Skeletal muscle tissue (tissue), 3 donors: ENCODE measurements at regions not wholly inside any gene's neighbourhood (a gene's known extent, or its start where the extent isn't known, plus 50 kb on each side); places are given as distances from the start of the nearest gene placed in this dataset.

ENCODE experiments used
- H3K27ac ChIP-seq: one replicate; pipeline ENCODE4 v1.7.0; 2013; ENCODE audit warnings: mild to moderate bottlenecking, low read depth, low read length, inconsistent platforms
- H3K27me3 ChIP-seq, 3 donors: one replicate each; pipeline ENCODE4 v1.7.0; 2013; ENCODE audit warnings: low read length in 3 of 3; ENCODE audit not compliant: control insufficient read depth in 3 of 3, insufficient read depth in 3 of 3
- H3K36me3 ChIP-seq, 3 donors: one replicate each; pipeline ENCODE4 v1.7.0; 2013; ENCODE audit warnings: low read length in 3 of 3; ENCODE audit not compliant: control insufficient read depth in 3 of 3, insufficient read depth in 3 of 3
- H3K4me1 ChIP-seq, 3 donors: one replicate each; pipeline ENCODE4 v1.7.0; 2013; ENCODE audit warnings: low read length in 3 of 3, mild to moderate bottlenecking in 3 of 3; ENCODE audit not compliant: control insufficient read depth in 3 of 3, insufficient read depth in 3 of 3
- H3K4me3 ChIP-seq, 3 donors: one replicate each; pipeline ENCODE4 v1.7.0; 2013; ENCODE audit warnings: low read length in 3 of 3
- H3K9ac ChIP-seq, 3 donors: one replicate each; pipeline ENCODE4 v1.7.0; 2013; ENCODE audit warnings: low read length in 3 of 3, mild to moderate bottlenecking in 3 of 3, moderate library complexity in 2 of 3, low read depth in 1 of 3
- H3K9me3 ChIP-seq, 3 donors: one replicate each; pipeline ENCODE4 v1.7.0; 2013; ENCODE audit warnings: low read length in 3 of 3; ENCODE audit not compliant: control insufficient read depth in 3 of 3
- donor health status: Osteomylitis.

DNA sequence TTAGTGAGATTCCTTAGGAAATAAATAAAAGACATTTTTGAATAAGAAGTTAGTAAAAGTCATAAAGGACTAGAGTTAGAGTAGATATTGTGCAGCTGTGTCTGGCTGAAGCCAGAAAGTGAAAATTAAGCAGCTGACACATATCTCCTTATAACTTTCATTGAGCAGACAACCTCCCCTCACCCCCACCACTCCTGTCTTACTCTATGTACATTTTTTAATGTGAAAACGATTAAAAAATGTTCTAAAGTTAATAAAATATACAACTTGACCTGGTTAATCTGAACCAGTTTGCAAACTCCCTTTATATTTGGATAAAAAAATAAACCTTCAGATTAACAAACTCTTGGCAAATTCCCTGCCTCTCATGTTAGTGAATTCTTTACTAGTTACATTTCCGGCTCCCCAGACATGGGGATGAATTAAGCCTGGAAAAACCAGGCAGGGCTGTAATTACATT lies 462.8 kb downstream of the MEIS1 start:
- Histone ChIP-seq H3K4me1 (peaks cover 0 to 4% (median 2%) of the 10 kb centered on the region in 3 donors), H3K27me3 (no peaks in the 10 kb centered on the region), H3K27ac (no peak overlapping the region), H3K9ac (no peak overlapping the region), H3K4me3 (no peak overlapping the region), H3K36me3 (no peaks in the 10 kb centered on the region), H3K9me3 (no peaks in the 10 kb centered on the region)

DNA sequence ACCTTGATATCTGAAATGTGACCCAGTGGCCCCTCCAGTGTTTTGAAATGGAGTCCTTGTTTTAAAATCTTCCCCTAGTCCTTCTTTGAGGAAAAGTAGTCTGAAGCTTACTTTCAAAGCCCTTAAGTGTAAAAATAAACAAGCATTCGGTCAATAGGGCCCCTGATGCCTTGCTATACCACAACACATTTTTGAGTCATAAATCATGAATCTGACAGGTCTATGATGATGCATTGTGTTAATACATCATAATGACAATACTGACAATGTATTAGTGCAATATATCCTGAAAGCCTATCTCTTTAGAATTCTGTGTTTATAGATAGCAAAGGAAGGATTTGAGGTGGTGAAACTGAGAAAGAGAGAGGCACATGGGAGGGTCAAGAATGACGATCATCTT lies 464.2 kb downstream of the MEIS1 start:
- no peak overlapping the region for H3K27ac ChIP-seq

DNA sequence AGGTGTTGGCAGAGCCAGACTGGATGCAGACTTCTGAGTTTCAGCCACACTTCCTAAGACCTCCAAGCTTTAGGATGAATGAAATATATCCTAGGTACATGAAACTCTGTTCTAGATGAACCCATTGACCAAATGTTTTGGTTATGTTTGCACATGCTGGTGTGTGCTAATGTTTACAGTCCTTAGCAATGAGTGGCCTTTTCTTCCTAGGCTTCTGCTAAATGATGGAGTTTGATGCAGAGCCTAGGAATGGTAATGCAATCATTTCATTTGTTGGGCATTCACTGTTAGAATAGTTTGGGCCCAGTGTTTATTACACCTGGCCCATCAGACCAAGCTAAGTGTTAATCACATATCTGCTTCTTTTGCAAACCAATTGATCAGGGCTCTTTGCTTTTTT lies 464.7 kb downstream of the MEIS1 start:
- no peaks in the 10 kb centered on the region for H3K36me3 ChIP-seq
- no peak overlapping the region for H3K9ac ChIP-seq
- no peak overlapping the region for H3K4me3 ChIP-seq
- H3K4me1 ChIP-seq: peaks cover 0 to 4% (median 2%) of the 10 kb centered on the region in 3 donors
- H3K27me3 ChIP-seq: no peaks in the 10 kb centered on the region
- no peaks in the 10 kb centered on the region for H3K9me3 ChIP-seq
- H3K27ac ChIP-seq: no peak overlapping the region

More for the DNA sequence above, 464.2 kb downstream of the MEIS1 start:
- H3K27me3 ChIP-seq: no peaks in the 10 kb centered on the region
- H3K9ac ChIP-seq: no peak overlapping the region
- H3K9me3 ChIP-seq: no peaks in the 10 kb centered on the region
- peaks cover 0 to 4% (median 2%) of the 10 kb centered on the region in 3 donors for H3K4me1 ChIP-seq
- H3K4me3 ChIP-seq: no peak overlapping the region
- no peaks in the 10 kb centered on the region for H3K36me3 ChIP-seq

DNA sequence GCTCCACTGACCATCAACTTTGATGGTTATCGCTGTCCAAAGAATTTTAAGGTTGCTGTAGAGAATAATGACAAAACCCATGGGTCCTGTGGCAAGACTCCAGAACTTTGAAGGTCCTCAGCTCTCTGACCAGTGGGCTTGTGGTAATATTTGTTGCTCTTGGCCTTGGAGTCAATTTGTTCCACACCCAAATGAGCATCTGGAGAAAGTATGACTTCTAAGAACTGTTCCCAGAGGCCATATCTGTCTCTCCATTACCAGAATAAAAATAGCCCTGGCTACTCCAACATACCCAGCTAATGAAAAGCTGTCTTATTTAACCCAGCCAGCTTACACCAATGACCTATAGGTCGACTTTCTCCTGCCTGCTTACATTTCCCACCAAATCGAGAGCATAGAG lies 466.4 kb downstream of the MEIS1 start:
- Histone ChIP-seq H3K27ac (no peak overlapping the region), H3K9ac (no peak overlapping the region), H3K4me3 (no peak overlapping the region), H3K4me1 (peaks cover 0 to 4% (median 2%) of the 10 kb centered on the region in 3 donors), H3K27me3 (no peaks in the 10 kb centered on the region), H3K9me3 (no peaks in the 10 kb centered on the region), H3K36me3 (no peaks in the 10 kb centered on the region)

DNA sequence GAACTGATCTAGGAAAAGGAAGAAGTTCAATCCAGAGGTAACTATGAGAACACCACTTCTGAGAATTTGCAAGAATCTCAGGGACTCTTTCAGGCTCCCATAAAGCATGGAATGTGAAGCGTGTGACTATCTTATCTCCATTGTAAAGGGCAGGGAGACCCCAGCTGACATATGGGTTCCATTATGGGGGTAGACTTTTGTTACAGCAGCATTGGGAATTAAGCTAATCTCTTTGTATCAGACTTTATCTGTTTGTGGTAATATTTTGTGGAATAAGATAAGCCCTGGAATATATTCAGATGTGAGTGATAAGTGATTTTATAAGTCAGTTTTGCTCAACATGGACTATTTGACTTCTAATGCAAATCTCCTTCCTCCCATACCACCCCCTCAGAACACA lies 468.3 kb downstream of the MEIS1 start:
- no peaks in the 10 kb centered on the region for H3K4me1 ChIP-seq
- H3K27me3 ChIP-seq: no peaks in the 10 kb centered on the region
- H3K27ac ChIP-seq: no peak overlapping the region
- no peaks in the 10 kb centered on the region for H3K36me3 ChIP-seq
- no peaks in the 10 kb centered on the region for H3K9me3 ChIP-seq
- H3K4me3 ChIP-seq: no peak overlapping the region
- H3K9ac ChIP-seq: no peak overlapping the region

DNA sequence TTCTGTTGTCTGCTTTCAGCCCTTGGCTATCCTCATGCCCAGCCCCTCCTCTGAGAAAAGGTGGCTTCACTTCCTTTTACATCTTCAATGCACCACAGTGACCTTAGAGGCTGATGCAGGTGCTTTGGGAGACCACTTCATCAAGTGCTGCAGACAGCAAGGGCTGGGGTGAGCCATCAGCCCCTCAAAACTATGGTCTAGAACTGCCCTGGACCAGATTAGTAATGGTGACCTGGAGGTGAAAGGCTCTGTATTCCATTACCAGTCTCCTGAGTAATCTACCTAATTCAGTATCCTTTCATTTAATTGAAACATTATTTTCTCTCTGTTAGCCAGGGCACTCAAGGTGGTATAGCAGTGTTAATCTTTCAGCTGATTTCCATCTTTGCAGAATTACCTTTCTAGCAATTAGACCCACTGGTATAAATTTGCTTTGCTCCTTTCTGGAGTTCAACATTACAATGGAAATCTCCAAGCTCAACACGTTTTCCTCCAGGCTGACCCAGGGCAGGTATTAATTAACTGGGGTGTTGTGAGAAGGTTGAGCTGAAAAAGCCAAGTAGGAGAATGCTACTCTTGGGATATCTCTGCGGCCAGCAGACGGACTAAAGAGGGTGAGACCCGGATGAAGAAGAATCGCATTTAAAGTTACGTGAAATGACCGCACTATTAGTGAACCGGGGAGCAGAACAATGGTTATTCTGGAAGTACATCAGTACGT lies 469.0 kb downstream of the MEIS1 start:
- Histone ChIP-seq H3K27ac (no peak overlapping the region), H3K4me1 (no peaks in the 10 kb centered on the region), H3K9ac (no peak overlapping the region), H3K4me3 (no peak overlapping the region), H3K9me3 (no peaks in the 10 kb centered on the region), H3K36me3 (no peaks in the 10 kb centered on the region), H3K27me3 (no peaks in the 10 kb centered on the region)

DNA sequence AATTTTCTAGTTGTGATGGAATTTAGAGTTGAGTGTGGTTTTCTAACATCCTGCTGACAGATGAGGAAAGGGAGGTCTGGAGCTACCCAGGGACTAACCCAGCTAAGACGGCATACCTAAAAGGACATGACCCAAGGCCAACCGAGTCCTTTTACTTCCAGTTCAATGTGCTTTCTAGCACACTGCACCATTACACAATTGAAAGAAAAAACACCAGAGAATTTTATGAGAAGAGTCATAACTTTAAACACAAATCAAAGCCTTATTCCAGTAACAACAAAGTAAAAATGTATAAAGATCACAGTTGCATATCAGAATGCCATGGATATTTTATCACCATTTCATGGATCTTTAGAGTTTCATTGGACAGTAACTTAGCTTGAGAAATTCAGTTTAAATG lies 480.3 kb downstream of the MEIS1 start:
- H3K27me3 ChIP-seq: no peaks in the 10 kb centered on the region
- no peak overlapping the region for H3K4me3 ChIP-seq
- H3K36me3 ChIP-seq: no peaks in the 10 kb centered on the region
- no peaks in the 10 kb centered on the region for H3K9me3 ChIP-seq
- H3K27ac ChIP-seq: no peak overlapping the region
- no peaks in the 10 kb centered on the region for H3K4me1 ChIP-seq
- no peak overlapping the region for H3K9ac ChIP-seq

DNA sequence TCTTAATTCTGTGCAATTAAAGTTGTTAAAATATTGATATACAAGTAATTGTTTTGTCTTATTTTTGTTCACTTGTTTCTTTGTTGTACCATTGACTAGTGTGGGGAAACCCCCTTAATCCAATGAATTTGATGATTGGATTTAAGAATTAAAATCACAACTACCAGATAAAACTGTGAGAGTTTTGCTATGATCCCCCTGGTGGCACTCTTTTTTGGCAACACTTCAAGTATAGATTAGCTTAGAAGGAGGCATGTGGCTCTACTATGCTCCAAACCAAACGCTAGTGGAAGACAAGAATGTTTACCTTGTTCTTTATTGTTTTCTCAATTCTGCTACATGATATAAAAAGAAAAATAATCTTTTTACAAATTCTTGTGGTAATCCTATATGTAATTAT lies 477.8 kb upstream of the ETAA1 start:
- Histone ChIP-seq H3K27me3 (no peaks in the 10 kb centered on the region), H3K4me1 (no peaks in the 10 kb centered on the region), H3K36me3 (no peaks in the 10 kb centered on the region), H3K9me3 (no peaks in the 10 kb centered on the region), H3K4me3 (no peak overlapping the region), H3K27ac (no peak overlapping the region), H3K9ac (no peak overlapping the region)

DNA sequence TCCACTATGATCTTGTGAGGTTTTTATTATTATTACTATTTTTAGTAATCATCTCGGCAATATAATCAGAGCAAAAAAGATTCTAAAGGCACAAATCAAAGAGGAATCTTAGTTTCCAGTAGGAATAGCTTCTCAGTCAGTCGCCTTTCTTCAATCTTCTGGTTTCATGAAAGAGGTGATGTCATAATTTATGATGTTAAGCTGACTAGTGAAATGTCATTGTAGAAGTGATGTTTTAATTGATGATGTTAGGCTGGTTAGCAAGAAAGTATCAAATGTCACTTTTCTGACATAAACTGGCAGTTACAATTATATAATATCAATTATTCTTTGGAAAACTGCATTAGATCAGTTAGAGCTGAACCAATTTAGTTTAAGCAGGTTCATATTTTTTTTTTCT lies 476.7 kb upstream of the ETAA1 start:
- Histone ChIP-seq H3K36me3 (no peaks in the 10 kb centered on the region), H3K27ac (no peak overlapping the region), H3K4me1 (no peaks in the 10 kb centered on the region), H3K9me3 (no peaks in the 10 kb centered on the region), H3K4me3 (no peak overlapping the region), H3K9ac (no peak overlapping the region), H3K27me3 (no peaks in the 10 kb centered on the region)

DNA sequence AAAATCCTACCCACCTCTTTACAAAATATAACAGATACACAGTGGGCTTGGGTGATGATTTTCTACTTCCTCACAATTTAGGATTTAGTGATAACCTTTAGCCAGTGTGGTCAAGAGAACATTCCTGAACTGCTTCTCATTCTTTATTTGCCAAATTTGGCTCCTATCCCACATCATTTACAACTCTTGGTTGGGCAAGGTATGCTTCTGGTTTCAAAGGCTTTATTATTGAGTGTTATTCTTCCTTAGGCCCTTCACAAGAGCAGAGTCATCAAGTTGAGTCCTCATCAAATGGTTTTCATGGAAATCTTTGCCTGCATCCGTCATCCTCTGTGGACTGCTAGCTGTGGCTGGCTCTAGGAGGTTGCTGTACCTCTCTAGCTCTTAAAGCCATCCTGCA lies 472.0 kb upstream of the ETAA1 start:
- Histone ChIP-seq H3K9me3 (no peaks in the 10 kb centered on the region), H3K27me3 (no peaks in the 10 kb centered on the region), H3K4me3 (no peak overlapping the region), H3K9ac (no peak overlapping the region), H3K27ac (no peak overlapping the region), H3K36me3 (no peaks in the 10 kb centered on the region), H3K4me1 (peaks cover 0 to 1% (median 0%) of the 10 kb centered on the region in 3 donors)
